ENCODE measurements at regions not wholly inside any gene's neighbourhood (a gene's known extent, or its start where the extent isn't known, plus 50 kb on each side); places are given as distances from the start of the nearest gene placed in this dataset.
A peak's percentile ranks its signal among the peaks of the same experiment; 100 is the strongest.

DNA sequence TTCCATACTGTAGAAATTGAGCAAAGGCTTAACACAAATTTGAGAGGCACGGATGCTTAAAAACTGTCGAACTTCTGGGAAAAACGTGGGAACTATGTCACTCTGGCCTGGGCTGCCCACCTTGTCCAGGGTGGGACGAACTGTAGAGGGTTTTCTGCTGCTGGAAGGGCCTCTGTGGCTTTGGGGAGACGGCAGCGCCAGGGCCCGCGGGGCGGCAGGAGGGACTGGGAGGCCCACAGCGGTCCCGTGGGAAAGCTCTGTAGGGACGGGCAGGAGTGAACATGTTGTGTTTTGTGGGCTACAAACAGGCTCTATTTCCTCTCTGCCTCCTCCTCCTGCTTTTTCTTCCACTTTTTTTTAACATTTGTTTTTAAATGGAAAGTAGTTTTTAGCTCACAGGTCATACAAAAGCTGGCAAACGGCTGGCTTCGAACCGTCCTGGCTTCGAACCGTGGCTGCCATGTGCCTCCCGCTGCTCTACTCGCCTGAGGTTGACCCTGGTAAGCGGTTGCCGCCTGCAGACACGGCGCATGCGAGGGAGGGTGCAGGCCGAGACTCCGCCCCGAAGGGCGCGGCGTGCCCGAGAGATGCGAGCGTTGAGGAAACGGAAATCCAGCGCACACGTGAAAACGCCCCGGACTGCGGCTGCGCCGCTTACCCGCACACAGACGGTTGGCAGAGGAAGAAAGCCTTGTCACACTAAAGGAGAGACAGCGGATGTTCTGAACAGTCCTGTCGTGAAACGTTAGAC lies 382.3 kb upstream of the ZFP42 start:
- H3K9me3 ChIP-seq (ENCODE audit: low read depth, low read length, poor library complexity, severe bottlenecking), result no peaks in the 10 kb centered on the region
- no peaks in the 10 kb centered on the region for H3K27me3 ChIP-seq (replicated peaks; ENCODE audit: insufficient read depth, low read depth, low read length, poor library complexity)
- DNase-seq (ENCODE audit: low spot score), result no peak
- CTCF ChIA-PET, result no interaction called here
- no peak overlapping the region for H3K4me3 ChIP-seq (ENCODE audit: low read depth, low read length, poor library complexity, severe bottlenecking)
- H3K27ac ChIP-seq (ENCODE audit: low read depth, low read length, poor library complexity, severe bottlenecking), result peak overlapping the region; percentile 26
- BruUV-seq (replicated peaks), result no TSS peak
- TF ChIP-seq, protein P1, sequence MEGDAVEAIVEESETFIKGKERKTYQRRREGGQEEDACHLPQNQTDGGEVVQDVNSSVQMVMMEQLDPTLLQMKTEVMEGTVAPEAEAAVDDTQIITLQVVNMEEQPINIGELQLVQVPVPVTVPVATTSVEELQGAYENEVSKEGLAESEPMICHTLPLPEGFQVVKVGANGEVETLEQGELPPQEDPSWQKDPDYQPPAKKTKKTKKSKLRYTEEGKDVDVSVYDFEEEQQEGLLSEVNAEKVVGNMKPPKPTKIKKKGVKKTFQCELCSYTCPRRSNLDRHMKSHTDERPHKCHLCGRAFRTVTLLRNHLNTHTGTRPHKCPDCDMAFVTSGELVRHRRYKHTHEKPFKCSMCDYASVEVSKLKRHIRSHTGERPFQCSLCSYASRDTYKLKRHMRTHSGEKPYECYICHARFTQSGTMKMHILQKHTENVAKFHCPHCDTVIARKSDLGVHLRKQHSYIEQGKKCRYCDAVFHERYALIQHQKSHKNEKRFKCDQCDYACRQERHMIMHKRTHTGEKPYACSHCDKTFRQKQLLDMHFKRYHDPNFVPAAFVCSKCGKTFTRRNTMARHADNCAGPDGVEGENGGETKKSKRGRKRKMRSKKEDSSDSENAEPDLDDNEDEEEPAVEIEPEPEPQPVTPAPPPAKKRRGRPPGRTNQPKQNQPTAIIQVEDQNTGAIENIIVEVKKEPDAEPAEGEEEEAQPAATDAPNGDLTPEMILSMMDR (conservative IDR thresholded peaks at IDR 0.05; ENCODE audit: low read depth, low read length), result no peak
- TF ChIP-seq EZH2 (IDR thresholded peaks at IDR 0.05; ENCODE audit: borderline replicate concordance, low read depth, low read length, poor library complexity, severe bottlenecking), result no peak
- H3K36me3 ChIP-seq (ENCODE audit: insufficient read depth, low read length, poor library complexity, severe bottlenecking), result no peaks in the 10 kb centered on the region
- POLR2A ChIA-PET (ENCODE audit: low non-redundant PET), result no interaction called here
- peaks cover 54% of the 10 kb centered on the region for H3K4me1 ChIP-seq (ENCODE audit: insufficient read depth, low read length, poor library complexity, severe bottlenecking)
- intact Hi-C loops (cut with micrococcal nuclease; ENCODE audit: unreplicated experiment), result loop anchor here (10.0 kb wide), 1 partner anchor 728 kb away; no protein-coding TSS in a partner anchor

DNA sequence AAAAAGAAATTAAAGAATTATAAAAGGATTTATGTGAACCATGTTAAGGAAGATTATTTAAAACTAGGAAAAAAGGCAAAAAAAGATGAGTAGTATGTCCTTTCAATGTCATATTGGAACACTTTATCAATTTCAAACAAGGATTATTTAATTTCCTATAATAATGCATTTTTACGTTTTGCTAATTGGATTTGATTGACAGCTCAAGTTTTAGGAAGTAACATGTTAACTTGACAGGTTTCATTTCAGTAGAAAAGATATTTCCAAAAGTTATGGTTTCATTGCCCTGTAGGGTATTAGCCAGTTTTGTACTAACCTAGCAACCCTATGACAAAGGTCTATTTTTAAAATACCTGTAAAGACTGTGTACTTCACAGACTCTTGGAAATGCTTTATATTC lies 379.6 kb upstream of the ZFP42 start:
- intact Hi-C loops (cut with micrococcal nuclease; ENCODE audit: unreplicated experiment), result loop anchor here (10.0 kb wide), 1 partner anchor 731 kb away; no protein-coding TSS in a partner anchor
- ChIA-PET CTCF (no interaction called here), POLR2A (ENCODE audit: low non-redundant PET) (no interaction called here)
- no TSS peak for BruUV-seq (replicated peaks)
- peaks cover 67% of the 10 kb centered on the region for H3K4me1 ChIP-seq (ENCODE audit: insufficient read depth, low read length, poor library complexity, severe bottlenecking)
- no peak overlapping the region for H3K4me3 ChIP-seq (ENCODE audit: low read depth, low read length, poor library complexity, severe bottlenecking)
- H3K27ac ChIP-seq (ENCODE audit: low read depth, low read length, poor library complexity, severe bottlenecking), result no peak overlapping the region
- H3K9me3 ChIP-seq (ENCODE audit: low read depth, low read length, poor library complexity, severe bottlenecking), result no peaks in the 10 kb centered on the region
- no peak for DNase-seq (ENCODE audit: low spot score)
- H3K27me3 ChIP-seq (replicated peaks; ENCODE audit: insufficient read depth, low read depth, low read length, poor library complexity), result no peaks in the 10 kb centered on the region
- no peaks in the 10 kb centered on the region for H3K36me3 ChIP-seq (ENCODE audit: insufficient read depth, low read length, poor library complexity, severe bottlenecking)
- TF ChIP-seq, protein P1 (conservative IDR thresholded peaks at IDR 0.05; ENCODE audit: low read depth, low read length), result no peak
- TF ChIP-seq EZH2 (IDR thresholded peaks at IDR 0.05; ENCODE audit: borderline replicate concordance, low read depth, low read length, poor library complexity, severe bottlenecking), result no peak

DNA sequence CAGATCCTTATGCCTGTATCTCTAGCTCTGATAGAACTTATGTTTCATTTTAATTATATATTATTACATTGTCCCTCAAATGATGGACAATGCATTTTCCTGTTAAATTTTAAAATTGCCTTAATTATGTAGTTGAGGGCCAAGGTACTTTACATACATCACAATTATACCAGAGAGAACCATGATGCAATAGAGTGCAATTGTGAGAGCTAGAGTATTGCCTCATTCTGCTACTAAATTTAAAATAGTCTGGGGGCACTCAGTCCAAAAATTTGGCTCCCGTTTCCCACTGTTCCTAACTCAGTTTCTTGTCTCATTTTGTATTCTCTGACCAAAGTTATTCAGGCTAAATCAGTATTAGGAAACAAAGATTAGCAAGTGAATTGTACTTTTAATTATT lies 378.5 kb upstream of the ZFP42 start:
- intact Hi-C loops (cut with micrococcal nuclease; ENCODE audit: unreplicated experiment), result loop anchor here (10.0 kb wide), 1 partner anchor 732 kb away; no protein-coding TSS in a partner anchor
- no TSS peak for BruUV-seq (replicated peaks)
- TF ChIP-seq, protein P1 (conservative IDR thresholded peaks at IDR 0.05; ENCODE audit: low read depth, low read length), result no peak
- no peak for TF ChIP-seq EZH2 (IDR thresholded peaks at IDR 0.05; ENCODE audit: borderline replicate concordance, low read depth, low read length, poor library complexity, severe bottlenecking)
- ChIA-PET CTCF (no interaction called here), POLR2A (ENCODE audit: low non-redundant PET) (no interaction called here)
- H3K27me3 ChIP-seq (replicated peaks; ENCODE audit: insufficient read depth, low read depth, low read length, poor library complexity), result no peaks in the 10 kb centered on the region
- H3K9me3 ChIP-seq (ENCODE audit: low read depth, low read length, poor library complexity, severe bottlenecking), result no peaks in the 10 kb centered on the region
- peaks cover 58% of the 10 kb centered on the region for H3K4me1 ChIP-seq (ENCODE audit: insufficient read depth, low read length, poor library complexity, severe bottlenecking)
- no peaks in the 10 kb centered on the region for H3K36me3 ChIP-seq (ENCODE audit: insufficient read depth, low read length, poor library complexity, severe bottlenecking)
- H3K4me3 ChIP-seq (ENCODE audit: low read depth, low read length, poor library complexity, severe bottlenecking), result no peak overlapping the region
- peak; percentile 70 for DNase-seq (ENCODE audit: low spot score)
- peak overlapping the region; percentile 86 for H3K27ac ChIP-seq (ENCODE audit: low read depth, low read length, poor library complexity, severe bottlenecking)

Measured in A673 (cell line).